Loucy (cell line): ENCODE measurements at regions not wholly inside any gene's neighbourhood (a gene's known extent, or its start where the extent isn't known, plus 50 kb on each side); places are given as distances from the start of the nearest gene placed in this dataset.

Source experiments
- CTCF ChIP-seq: fragments of 200-600 bp; sonication (generic); conservative IDR thresholded peaks from 2 replicates; pipeline ENCODE4 v1.5.1; 2014; ENCODE audit warnings: mild to moderate bottlenecking, antibody characterized with exemption, low read length
- EZH2phosphoT487 ChIP-seq: fragments of 200-600 bp; IDR thresholded peaks from 2 replicates; pipeline ENCODE4 v1.6.1; 2018; ENCODE audit warnings: antibody characterized with exemption, mild to moderate bottlenecking, moderate library complexity, borderline replicate concordance

- no peak for TF ChIP-seq CTCF
- no peak for TF ChIP-seq EZH2phosphoT487
These were observed 67.6 kb upstream of the NFE2L3 start for GRCh38 chr7:26084418-26084817.
